SK-N-MC (cell line): ENCODE measurements at regions not wholly inside any gene's neighbourhood (a gene's known extent, or its start where the extent isn't known, plus 50 kb on each side); places are given as distances from the start of the nearest gene placed in this dataset.

Experiments
- DNase-seq: peaks from one replicate; pipeline ENCODE4 v3.0.0-alpha.2; 2011; ENCODE audit warnings: low read depth, low spot score
- H3K27ac ChIP-seq: fragments of 200-600 bp; sonication (generic); 2 replicates; pipeline ENCODE4 v1.5.1; 2016; ENCODE audit warnings: mixed run types
- H3K36me3 ChIP-seq: fragments of 200-600 bp; sonication (generic); 2 replicates; pipeline ENCODE4 v1.6.1; 2017; ENCODE audit warnings: antibody characterized with exemption, low read length, mixed read lengths; ENCODE audit not compliant: insufficient read depth
- H3K4me3 ChIP-seq: fragments of 200-600 bp; sonication (generic); 2 replicates; pipeline ENCODE4 v1.5.1; 2016
- H3K9ac ChIP-seq: fragments of 200-600 bp; sonication (generic); 2 replicates; pipeline ENCODE4 v1.8.0; 2017; ENCODE audit warnings: mixed run types, mixed read lengths; ENCODE audit not compliant: insufficient read length
- H3K9me3 ChIP-seq: fragments of 200-600 bp; sonication (generic); 2 replicates; pipeline ENCODE4 v1.6.1; 2017; ENCODE audit warnings: low read depth, mild to moderate bottlenecking, antibody characterized with exemption, low read length, moderate library complexity, mixed read lengths
- EZH2 ChIP-seq: fragments of 200-600 bp; sonication (generic); IDR thresholded peaks from one replicate; pipeline ENCODE4 v1.6.1; 2017; ENCODE audit warnings: antibody characterized with exemption
- FOXP2 ChIP-seq: optimal IDR thresholded peaks from 2 replicates; pipeline ENCODE3; 2011; ENCODE audit warnings: mild to moderate bottlenecking, moderate library complexity; ENCODE audit not compliant: insufficient read depth; ENCODE audit errors: extremely low read length, control extremely low read depth
- POLR2AphosphoS5 ChIP-seq: IDR thresholded peaks from 2 replicates; pipeline ENCODE4 v1.6.1; 2012; ENCODE audit warnings: mild to moderate bottlenecking, low read depth, low read length, borderline replicate concordance

DNA sequence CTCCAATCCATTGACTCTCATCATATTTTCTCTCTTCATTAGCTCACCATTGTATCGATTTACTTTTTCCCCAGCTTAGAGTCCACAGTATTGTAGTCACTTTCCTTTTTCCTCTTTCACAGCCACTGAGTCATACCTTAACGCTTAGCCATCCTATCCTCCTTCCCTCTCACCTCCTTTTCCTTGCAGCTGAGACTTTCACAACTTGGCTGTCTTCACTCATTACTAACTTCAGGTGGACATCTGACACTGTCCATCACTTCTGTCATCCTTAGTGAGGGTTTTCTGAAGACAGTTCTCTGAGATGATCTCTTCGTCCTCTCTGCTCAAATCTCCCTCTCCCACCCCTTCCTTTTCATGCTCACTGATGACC lies 70.5 kb upstream of the ESX1 start:
- Histone ChIP-seq H3K9me3 (no peaks in the 10 kb centered on the region), H3K36me3 (no peaks in the 10 kb centered on the region), H3K9ac (no peak overlapping the region), H3K27ac (no peak overlapping the region), H3K4me3 (no peak overlapping the region)
- no peak for DNase-seq
- no peak for TF ChIP-seq POLR2AphosphoS5
- no peak for TF ChIP-seq FOXP2
- TF ChIP-seq EZH2: no peak

DNA sequence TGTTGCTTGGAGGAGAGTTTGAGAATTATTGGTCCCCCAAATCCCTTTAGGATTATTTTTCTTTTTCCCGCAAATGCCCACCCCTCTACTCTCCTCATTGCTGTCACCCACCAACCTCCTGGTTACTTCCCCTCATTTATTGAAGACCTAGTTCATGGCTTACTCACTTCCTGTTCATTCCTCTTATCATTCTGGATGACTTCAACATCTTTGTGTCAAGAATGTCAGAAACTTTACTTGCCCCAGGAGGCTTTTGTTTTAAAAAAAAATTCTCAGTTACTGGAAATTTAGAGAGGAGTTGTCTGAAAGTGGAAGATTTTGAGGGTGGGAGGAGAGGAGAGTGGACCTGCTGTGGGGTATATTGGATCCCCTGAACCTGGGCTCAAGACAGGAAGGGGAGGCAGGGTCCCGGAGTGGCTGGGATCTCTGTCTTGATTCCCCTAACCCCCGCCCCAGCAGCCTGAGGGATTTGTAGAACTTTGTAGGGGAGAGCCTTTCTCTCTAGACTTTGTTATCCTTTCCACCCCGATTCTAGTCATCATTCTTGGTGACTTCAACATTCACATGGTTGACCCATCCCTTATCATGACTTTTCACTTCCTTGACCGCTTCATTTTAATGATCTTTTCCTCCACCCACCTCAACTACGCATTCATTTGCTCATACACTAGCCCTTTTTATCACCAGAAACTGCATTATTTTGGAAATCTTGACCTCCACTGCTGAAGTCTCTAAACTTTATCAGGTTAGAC lies 69.9 kb upstream of the ESX1 start:
- DNase-seq: no peak
- Histone ChIP-seq H3K9ac (no peak overlapping the region), H3K4me3 (no peak overlapping the region), H3K36me3 (no peaks in the 10 kb centered on the region), H3K27ac (no peak overlapping the region), H3K9me3 (no peaks in the 10 kb centered on the region)
- TF ChIP-seq FOXP2 (no peak), POLR2AphosphoS5 (no peak), EZH2 (no peak)

DNA sequence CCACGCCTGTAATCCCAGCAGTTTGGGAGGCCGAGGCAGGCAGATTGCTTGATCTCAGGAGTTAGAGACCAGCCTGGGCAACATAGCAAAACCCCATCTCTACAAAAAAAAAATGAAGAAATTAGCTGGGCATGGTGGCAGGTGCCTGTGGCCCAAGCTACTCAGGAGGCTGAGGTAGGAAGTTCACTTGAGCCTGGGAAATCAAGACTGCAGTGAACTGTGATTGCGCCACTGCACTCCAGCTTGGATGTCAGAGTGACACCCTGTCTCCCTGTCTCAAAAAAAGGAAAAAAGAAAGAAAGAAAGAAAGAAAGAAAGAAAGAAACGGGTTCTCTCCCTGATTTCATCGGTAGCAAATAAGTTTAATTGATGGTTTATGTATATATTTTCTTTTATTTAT lies 64.6 kb upstream of the ESX1 start:
- H3K9ac ChIP-seq: no peak overlapping the region
- TF ChIP-seq FOXP2: no peak
- no peak for TF ChIP-seq POLR2AphosphoS5
- TF ChIP-seq EZH2: no peak
- H3K36me3 ChIP-seq: no peaks in the 10 kb centered on the region
- no peak overlapping the region for H3K27ac ChIP-seq
- no peak overlapping the region for H3K4me3 ChIP-seq
- H3K9me3 ChIP-seq: no peaks in the 10 kb centered on the region
- no peak for DNase-seq

DNA sequence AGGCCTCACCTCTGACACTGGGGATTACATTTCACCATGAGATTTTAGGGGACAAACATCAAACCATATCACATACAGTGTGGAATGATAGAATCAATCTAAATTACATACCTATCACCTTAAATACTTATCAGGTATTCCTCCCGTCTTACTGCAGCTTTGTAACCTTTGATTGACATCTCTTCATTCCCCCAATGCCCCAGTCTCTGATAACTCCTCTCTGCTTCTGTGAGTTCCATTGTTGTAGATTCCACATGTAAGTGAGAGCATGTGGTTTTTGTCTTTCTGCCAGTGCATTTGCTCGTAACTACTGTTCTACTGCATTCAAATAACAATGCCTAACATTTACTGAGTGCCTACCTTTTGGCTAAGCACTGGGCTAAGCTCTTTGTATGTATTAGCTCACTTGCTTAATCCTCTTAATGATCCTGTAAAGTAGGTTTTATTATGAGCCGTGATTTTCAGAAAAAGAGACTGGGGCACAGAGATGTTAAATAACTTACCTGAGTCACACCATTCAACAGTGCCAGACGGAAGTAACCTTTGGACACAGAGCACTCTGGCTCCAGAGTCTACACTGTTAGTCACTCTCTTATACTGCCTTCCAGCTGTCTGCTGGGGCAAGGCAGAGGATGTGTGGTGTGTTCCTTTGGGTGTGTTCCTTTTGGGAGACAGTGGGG lies 63.7 kb upstream of the ESX1 start:
- no peak overlapping the region for H3K9ac ChIP-seq
- H3K36me3 ChIP-seq: no peaks in the 10 kb centered on the region
- no peak for DNase-seq
- H3K4me3 ChIP-seq: no peak overlapping the region
- no peak overlapping the region for H3K27ac ChIP-seq
- TF ChIP-seq FOXP2 (no peak), EZH2 (no peak), POLR2AphosphoS5 (no peak)
- H3K9me3 ChIP-seq: no peaks in the 10 kb centered on the region

DNA sequence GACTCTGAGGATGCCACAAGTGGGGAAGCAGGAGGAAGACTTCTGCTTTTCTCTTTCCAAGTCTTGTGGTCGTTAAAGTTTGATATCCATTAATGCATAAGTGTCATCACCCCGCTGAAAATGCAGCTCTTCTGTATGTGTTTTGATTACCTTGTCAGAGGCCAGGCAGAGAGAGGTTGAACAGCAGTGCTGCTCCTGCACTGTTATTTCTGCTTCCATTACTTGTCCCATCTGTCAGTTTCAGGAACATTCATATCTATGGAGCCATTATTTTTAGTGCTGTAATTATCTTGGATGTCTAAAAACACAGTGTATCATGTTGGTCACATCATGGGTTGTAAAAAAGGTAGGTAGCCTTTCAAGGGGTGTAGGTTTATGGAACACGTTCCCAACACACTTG lies 62.0 kb upstream of the ESX1 start:
- no peaks in the 10 kb centered on the region for H3K36me3 ChIP-seq

DNA sequence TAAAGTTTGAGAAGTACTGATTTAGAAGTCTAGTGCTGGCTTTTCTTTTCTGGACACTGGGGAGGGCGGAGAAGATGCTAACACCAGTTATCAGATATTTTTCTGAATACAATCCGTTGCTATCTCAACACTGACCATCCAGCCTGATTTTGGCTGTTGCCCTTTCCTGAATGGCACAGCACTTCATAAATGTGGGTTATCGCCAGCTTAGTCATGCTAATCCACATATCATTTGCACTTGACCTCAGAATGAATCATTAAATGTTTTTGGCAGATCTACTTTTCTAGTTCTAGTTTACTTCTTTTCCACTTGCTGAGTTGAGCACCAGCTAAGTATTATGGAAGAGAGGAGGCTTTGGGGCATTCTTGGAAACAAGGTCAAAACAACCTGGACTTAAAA lies 60.8 kb upstream of the ESX1 start:
- Histone ChIP-seq H3K4me3 (no peak overlapping the region), H3K27ac (no peak overlapping the region)

More for the DNA sequence above, 62.0 kb upstream of the ESX1 start:
- Histone ChIP-seq H3K9ac (no peak overlapping the region), H3K9me3 (no peaks in the 10 kb centered on the region), H3K27ac (no peak overlapping the region), H3K4me3 (no peak overlapping the region)
- TF ChIP-seq EZH2: no peak
- no peak for TF ChIP-seq POLR2AphosphoS5
- no peak for TF ChIP-seq FOXP2
- DNase-seq: no peak

DNA sequence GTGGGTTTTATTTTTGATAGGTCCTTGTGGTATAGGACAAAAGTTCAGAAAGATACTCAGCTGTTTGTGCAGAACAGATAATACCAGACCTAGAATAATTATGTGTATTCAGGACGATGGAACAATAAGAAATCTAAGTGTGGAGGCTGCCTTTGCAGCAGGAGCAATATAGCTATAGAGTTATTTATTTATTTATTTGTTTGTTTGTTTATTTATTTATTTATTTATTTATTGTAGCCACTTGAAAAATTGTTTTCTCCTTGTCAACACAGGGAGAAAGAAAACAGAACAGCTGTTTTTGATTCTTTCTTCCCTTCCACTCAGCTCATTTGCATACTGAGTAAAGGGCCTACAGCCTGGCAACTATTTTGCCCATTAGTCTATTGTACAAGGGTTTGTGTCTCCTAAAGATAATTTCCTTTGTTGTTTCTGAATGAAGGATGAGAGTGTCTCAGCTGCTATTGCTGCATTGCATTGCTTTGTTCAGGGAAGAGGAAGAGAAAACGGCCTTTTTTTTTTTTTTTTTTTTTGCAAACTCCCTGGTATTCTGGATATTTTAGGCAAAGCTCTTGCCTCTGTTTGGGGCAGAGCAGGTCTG lies 56.0 kb upstream of the ESX1 start:
- no peak overlapping the region for H3K27ac ChIP-seq
- no peak for DNase-seq
- no peak overlapping the region for H3K4me3 ChIP-seq
- H3K9me3 ChIP-seq: no peaks in the 10 kb centered on the region
- no peak overlapping the region for H3K9ac ChIP-seq
- TF ChIP-seq FOXP2 (no peak), POLR2AphosphoS5 (no peak), EZH2 (no peak)
- H3K36me3 ChIP-seq: no peaks in the 10 kb centered on the region

More for the DNA sequence above, 60.8 kb upstream of the ESX1 start:
- H3K9me3 ChIP-seq: no peaks in the 10 kb centered on the region
- no peak overlapping the region for H3K9ac ChIP-seq
- TF ChIP-seq FOXP2 (no peak), POLR2AphosphoS5 (no peak), EZH2 (no peak)
- no peaks in the 10 kb centered on the region for H3K36me3 ChIP-seq
- no peak for DNase-seq

DNA sequence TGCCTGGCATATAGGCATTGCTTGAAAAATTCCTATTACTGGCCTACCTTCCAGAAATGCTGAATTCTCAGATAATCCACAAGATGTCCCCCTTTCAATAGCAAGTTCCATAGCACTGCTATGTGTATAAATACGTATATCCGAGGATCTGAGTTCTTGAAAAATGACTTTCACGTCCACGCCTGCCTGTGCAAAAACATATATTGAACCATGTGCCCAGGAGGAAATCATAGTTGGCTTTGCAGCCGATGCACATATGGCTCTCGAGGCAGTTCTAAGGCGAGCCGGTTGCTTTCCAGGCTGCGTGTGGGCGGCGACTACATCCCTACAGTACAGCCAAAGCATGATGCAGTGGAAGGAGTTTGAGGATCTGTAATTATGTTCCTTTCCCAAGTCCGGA lies 55.4 kb upstream of the ESX1 start:
- Histone ChIP-seq H3K4me3 (no peak overlapping the region), H3K27ac (no peak overlapping the region), H3K36me3 (no peaks in the 10 kb centered on the region), H3K9ac (no peak overlapping the region), H3K9me3 (no peaks in the 10 kb centered on the region)
- no peak for DNase-seq
- no peak for TF ChIP-seq EZH2
- no peak for TF ChIP-seq POLR2AphosphoS5
- TF ChIP-seq FOXP2: no peak
